CD14-positive monocyte (primary cell): ENCODE measurements at regions not wholly inside any gene's neighbourhood (a gene's known extent, or its start where the extent isn't known, plus 50 kb on each side); places are given as distances from the start of the nearest gene placed in this dataset.
"Not testable (repeated sequence)": the region's sequence is repeated elsewhere in the genome, so short reads cannot be mapped to it uniquely, and the experiment has no call there.

ENCODE experiments used
- DNase-seq, 3 donors: peaks; one replicate each; pipeline ENCODE4 v3.0.0-alpha.2; 2011 to 2022
- H2AFZ ChIP-seq: 2 replicates; pipeline ENCODE4 v1.6.0; 2012; ENCODE audit warnings: mild to moderate bottlenecking, low read depth, low read length, inconsistent platforms; ENCODE audit not compliant: insufficient read depth, poor library complexity, severe bottlenecking
- H3K27ac ChIP-seq, 2 donors: 1 replicate in 1 of 2; 2 replicates in 1 of 2; pipeline ENCODE4 v1.5.1; 2012 to 2013; ENCODE audit warnings: low read length in 2 of 2, control low read depth in 1 of 2, inconsistent platforms in 1 of 2, low read depth in 1 of 2, mild to moderate bottlenecking in 1 of 2
- H3K27me3 ChIP-seq, 2 donors: one replicate each; pipeline versions ENCODE4 v1.6.0 to v1.6.1; 2011 to 2013; ENCODE audit warnings: low read length in 2 of 2; ENCODE audit not compliant: control insufficient read depth in 2 of 2, insufficient read depth in 2 of 2
- H3K36me3 ChIP-seq, 2 donors: replicated peaks in 1 of 2; 1 replicate in 1 of 2; 2 replicates in 1 of 2; pipeline versions ENCODE4 v1.5.1 to v1.6.1; 2012 to 2013; ENCODE audit warnings: low read length in 2 of 2, control low read depth in 1 of 2, inconsistent platforms in 1 of 2, mild to moderate bottlenecking in 1 of 2; ENCODE audit not compliant: insufficient read depth in 2 of 2, control insufficient read depth in 1 of 2
- H3K4me1 ChIP-seq, 2 donors: 1 replicate in 1 of 2; 2 replicates in 1 of 2; pipeline versions ENCODE4 v1.5.1 to v1.6.1; 2012 to 2013; ENCODE audit warnings: low read length in 2 of 2, control low read depth in 1 of 2, inconsistent platforms in 1 of 2, mild to moderate bottlenecking in 1 of 2, moderate library complexity in 1 of 2; ENCODE audit not compliant: insufficient read depth in 2 of 2, control insufficient read depth in 1 of 2
- H3K4me2 ChIP-seq: replicated peaks from 2 replicates; pipeline ENCODE3; 2012; ENCODE audit warnings: low read length, moderate library complexity, mild to moderate bottlenecking; ENCODE audit not compliant: poor library complexity, severe bottlenecking; ENCODE audit errors: extremely low read depth
- H3K4me3 ChIP-seq, 3 experiments: fragments of 200-600 bp in 1 of 3; sonication (generic) in 1 of 3; replicated peaks in 1 of 3; 1 replicate in 2 of 3; 2 replicates in 1 of 3; pipeline ENCODE4 v1.5.1; 2011 to 2013; ENCODE audit warnings: low read length in 3 of 3, mild to moderate bottlenecking in 3 of 3, control low read depth in 2 of 3, low read depth in 2 of 3, inconsistent platforms in 1 of 3, moderate library complexity in 1 of 3
- H3K79me2 ChIP-seq: 2 replicates; pipeline ENCODE4 v1.6.0; 2012; ENCODE audit warnings: mild to moderate bottlenecking, control low read depth, inconsistent platforms, low read length, moderate library complexity; ENCODE audit not compliant: insufficient read depth
- H3K9ac ChIP-seq: 2 replicates; pipeline ENCODE4 v1.6.0; 2017; ENCODE audit warnings: low read length, mild to moderate bottlenecking; ENCODE audit not compliant: insufficient read depth, poor library complexity, severe bottlenecking
- H3K9me3 ChIP-seq, 2 donors: replicated peaks in 1 of 2; 1 replicate in 1 of 2; 2 replicates in 1 of 2; pipeline versions ENCODE4 v1.5.1 to v1.6.1; 2012 to 2013; ENCODE audit warnings: low read length in 2 of 2, control low read depth in 1 of 2; ENCODE audit not compliant: control insufficient read depth in 1 of 2, insufficient read depth in 1 of 2
- H4K20me1 ChIP-seq: 2 replicates; pipeline ENCODE4 v1.6.0; 2012; ENCODE audit warnings: mild to moderate bottlenecking, low read length, control low read depth, moderate library complexity; ENCODE audit not compliant: insufficient read depth
- H3K27ac Mint-ChIP-seq, 7 donors: one replicate each; pipeline ENCODE4 v1.8.0; 2020; ENCODE audit warnings: mild to moderate bottlenecking in 7 of 7, mixed read lengths in 7 of 7, moderate library complexity in 6 of 7, inconsistent platforms in 2 of 7
- H3K27me3 Mint-ChIP-seq, 3 donors: one replicate each; pipeline ENCODE4 v1.8.0; 2021 to 2022; ENCODE audit warnings: low read depth in 3 of 3, mild to moderate bottlenecking in 3 of 3, mixed read lengths in 3 of 3, moderate library complexity in 3 of 3, inconsistent platforms in 1 of 3
- H3K36me3 Mint-ChIP-seq, 2 donors: one replicate each; pipeline ENCODE4 v1.8.0; 2020; ENCODE audit warnings: mixed read lengths in 2 of 2, inconsistent platforms in 1 of 2, mild to moderate bottlenecking in 1 of 2
- H3K4me1 Mint-ChIP-seq: one replicate; pipeline ENCODE4 v1.8.0; 2020; ENCODE audit warnings: mild to moderate bottlenecking, mixed read lengths
- H3K4me3 Mint-ChIP-seq, 2 donors: one replicate each; pipeline ENCODE4 v1.8.0; 2020; ENCODE audit warnings: mild to moderate bottlenecking in 2 of 2, mixed read lengths in 2 of 2, moderate library complexity in 1 of 2
- H3K9me3 Mint-ChIP-seq, 7 donors: one replicate each; pipeline ENCODE4 v1.8.0; 2020 to 2022; ENCODE audit warnings: mixed read lengths in 7 of 7, mild to moderate bottlenecking in 6 of 7, moderate library complexity in 6 of 7, inconsistent platforms in 2 of 7
- CTCF ChIP-seq: fragments of 200-600 bp; IDR thresholded peaks from one replicate; pipeline ENCODE4 v1.8.0; 2022; ENCODE audit warnings: antibody characterized with exemption, mild to moderate bottlenecking
- WGBS: methylation state at CpG from one replicate; pipeline ENCODE4 v1.1.5; 2013; ENCODE audit warnings: missing lambda C conversion rate; ENCODE audit not compliant: insufficient coverage; 5-methylcytosine and 5-hydroxymethylcytosine counted together
- intact Hi-C, 2 donors: fragments of 100-400 bp; cut with micrococcal nuclease; formaldehyde crosslinking; loops; one replicate each; pipeline versions ENCODE4 v1.15.0 to v1.15.1; 2023

GRCh38 chr12:24661657-24662096 is 287.2 kb downstream of the BCAT1 start:
- Histone ChIP-seq H2AFZ (peak overlapping the region; percentile 59), H3K27me3 (no peaks in the 10 kb centered on the region), H3K79me2 (no peaks in the 10 kb centered on the region), H3K27ac (peak overlapping the region; percentile 47 to 84), H3K9ac (no peak overlapping the region), H4K20me1 (no peaks in the 10 kb centered on the region), H3K4me1 (peaks cover 32 to 42% of the 10 kb centered on the region in 2 donors), H3K4me3 (peak overlapping the region in 1 of 3 experiments; percentile 55), H3K9me3 (no peaks in the 10 kb centered on the region), H3K4me2 (peak overlapping the region; percentile 67), H3K36me3 (no peaks in the 10 kb centered on the region)
- H3K4me1 Mint-ChIP-seq, result peaks cover 41% of the 10 kb centered on the region
- no peak for TF ChIP-seq CTCF
- intact Hi-C loops, result no loop called here
- H3K27me3 Mint-ChIP-seq, result no peaks in the 10 kb centered on the region
- H3K4me3 Mint-ChIP-seq, result peak overlapping the region in 1 of 2 donors; percentile 57
- 0% methylated on average over 4 of the region's 5 CpGs for WGBS
- H3K9me3 Mint-ChIP-seq, result peaks cover 0 to 2% (median 0%) of the 10 kb centered on the region in 7 donors
- no peaks in the 10 kb centered on the region for H3K36me3 Mint-ChIP-seq
- peak; percentile 85 to 92 (median 85) for DNase-seq
- peak overlapping the region; percentile 68 to 89 (median 86) for H3K27ac Mint-ChIP-seq

- Histone ChIP-seq H3K9ac (no peak overlapping the region), H4K20me1 (no peaks in the 10 kb centered on the region), H3K4me3 (no peak overlapping the region), H2AFZ (no peak overlapping the region), H3K4me1 (peaks cover 25 to 32% of the 10 kb centered on the region in 2 donors), H3K4me2 (no peak overlapping the region), H3K36me3 (no peaks in the 10 kb centered on the region), H3K27me3 (no peaks in the 10 kb centered on the region), H3K79me2 (no peaks in the 10 kb centered on the region), H3K27ac (no peak overlapping the region), H3K9me3 (no peaks in the 10 kb centered on the region)
- intact Hi-C loops, result no loop called here
- H3K36me3 Mint-ChIP-seq, result no peaks in the 10 kb centered on the region
- H3K4me3 Mint-ChIP-seq, result no peak overlapping the region
- peak; percentile 34 to 75 (median 42) for DNase-seq
- H3K27me3 Mint-ChIP-seq, result no peaks in the 10 kb centered on the region
- peaks cover 0 to 2% (median 0%) of the 10 kb centered on the region in 7 donors for H3K9me3 Mint-ChIP-seq
- WGBS, result no CpG with 5 or more reads among the region's 1 CpG
- TF ChIP-seq CTCF, result no peak
- peaks cover 33% of the 10 kb centered on the region for H3K4me1 Mint-ChIP-seq
- H3K27ac Mint-ChIP-seq, result peak overlapping the region in 2 of 7 donors; percentile 12 to 25
Observed at GRCh38 chr12:24659016-24659415, 289.9 kb downstream of the BCAT1 start.

- H3K4me1 ChIP-seq, H3K79me2 ChIP-seq, H3K9me3 ChIP-seq, H3K36me3 Mint-ChIP-seq, H3K4me3 Mint-ChIP-seq, intact Hi-C loops, H4K20me1 ChIP-seq, H3K4me2 ChIP-seq, H3K27ac ChIP-seq, H3K9me3 Mint-ChIP-seq, H3K36me3 ChIP-seq, H3K27me3 ChIP-seq, DNase-seq, H3K27me3 Mint-ChIP-seq, H3K4me3 ChIP-seq, H3K27ac Mint-ChIP-seq, H3K9ac ChIP-seq, H2AFZ ChIP-seq: not testable (repeated sequence)
- no CpG with 5 or more reads among the region's 4 CpGs for WGBS
- peaks cover 11% of the 10 kb centered on the region for H3K4me1 Mint-ChIP-seq
Observed at GRCh38 chr12:24654344-24654743, 294.6 kb downstream of the BCAT1 start.
